ENCODE measurements at regions not wholly inside any gene's neighbourhood (a gene's known extent, or its start where the extent isn't known, plus 50 kb on each side); places are given as distances from the start of the nearest gene placed in this dataset.

GRCh38 chr16:51544851-51545467 lies 393.9 kb upstream of the SALL1 start:
- DNase-seq: no peak
- Histone ChIP-seq H3K9me3 (no peaks in the 10 kb centered on the region), H3K36me3 (no peaks in the 10 kb centered on the region), H3K27ac (no peak overlapping the region), H3K4me1 (no peaks in the 10 kb centered on the region), H3K27me3 (no peaks in the 10 kb centered on the region), H3K4me3 (no peak overlapping the region)
- ATAC-seq: no peak
- intact Hi-C loops (cut with DNase I): no loop called here
- TF ChIP-seq CTCF (IDR thresholded peaks at IDR 0.05): no peak

- no peak for TF ChIP-seq CTCF (IDR thresholded peaks at IDR 0.05)
- Histone ChIP-seq H3K27ac (no peak overlapping the region), H3K9me3 (no peaks in the 10 kb centered on the region), H3K36me3 (no peaks in the 10 kb centered on the region), H3K4me1 (no peaks in the 10 kb centered on the region), H3K27me3 (no peaks in the 10 kb centered on the region), H3K4me3 (no peak overlapping the region)
- ATAC-seq (no peak), DNase-seq (no peak)
- intact Hi-C loops (cut with DNase I): no loop called here
Observed at GRCh38 chr16:51543971-51544370, 392.9 kb upstream of the SALL1 start.

DNA sequence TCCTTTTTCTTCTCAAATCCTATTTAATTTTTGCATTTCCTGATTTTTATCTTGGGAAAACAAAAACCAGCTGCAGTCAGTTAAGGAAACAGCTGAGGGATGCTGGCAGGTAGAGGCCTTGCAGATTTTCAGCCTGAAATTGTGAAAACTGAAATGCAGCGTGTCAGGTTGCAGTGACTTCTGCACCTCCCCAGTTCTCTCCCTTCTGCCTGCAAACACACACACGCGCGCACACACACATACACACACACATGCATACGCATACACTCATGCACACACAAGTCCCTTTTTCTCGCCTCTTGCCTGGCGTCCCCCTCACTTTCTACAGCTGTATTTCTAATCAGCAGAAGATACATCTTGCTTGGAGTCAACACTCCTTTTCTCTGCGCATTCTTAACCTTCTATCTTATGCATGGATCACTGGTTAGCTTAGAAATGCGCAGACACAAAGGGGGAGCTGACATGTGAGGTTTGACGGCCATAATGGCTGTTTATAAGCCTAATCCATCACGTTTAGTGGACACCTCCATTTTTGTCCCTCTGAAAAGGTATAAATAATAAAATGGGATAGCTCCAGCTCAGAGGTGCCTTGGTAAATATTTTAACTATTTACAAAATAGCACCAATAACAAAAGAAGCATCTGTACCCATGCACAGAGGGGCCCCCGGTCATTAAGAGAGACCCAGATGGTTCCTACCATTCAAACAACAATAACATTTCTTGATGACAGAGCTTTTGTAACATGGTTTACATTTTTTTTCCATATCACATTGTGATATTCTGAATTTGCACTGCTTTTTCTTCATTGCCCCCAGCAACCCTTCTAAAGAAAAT lies 392.1 kb upstream of the SALL1 start:
- H3K27ac ChIP-seq: no peak overlapping the region

DNA sequence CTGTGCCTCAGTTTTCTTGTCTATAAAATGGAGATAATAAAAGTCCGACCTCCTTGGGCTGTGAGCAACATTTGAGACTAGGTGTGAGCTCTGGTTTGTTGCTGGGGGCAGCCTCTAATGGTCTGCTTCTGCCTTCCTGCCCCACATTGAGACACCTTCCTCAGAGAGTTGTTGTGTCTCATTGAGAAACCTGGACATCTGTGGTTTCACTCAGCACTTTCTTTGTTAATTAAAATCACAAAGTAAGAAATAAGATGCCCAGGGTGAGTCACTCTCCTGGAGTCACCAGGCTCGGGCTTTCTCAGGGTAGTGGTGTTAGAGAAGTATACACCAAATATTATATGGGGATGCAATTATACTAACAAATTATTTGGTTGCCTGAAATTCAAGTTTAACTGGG lies 389.2 kb upstream of the SALL1 start:
- TF ChIP-seq CTCF (IDR thresholded peaks at IDR 0.05): no peak
- Histone ChIP-seq H3K36me3 (no peaks in the 10 kb centered on the region), H3K4me3 (no peak overlapping the region), H3K27ac (no peak overlapping the region), H3K9me3 (no peaks in the 10 kb centered on the region), H3K27me3 (no peaks in the 10 kb centered on the region), H3K4me1 (no peaks in the 10 kb centered on the region)
- intact Hi-C loops (cut with DNase I): no loop called here
- no peak for ATAC-seq
- DNase-seq: no peak

More for the DNA sequence above, 392.1 kb upstream of the SALL1 start:
- Histone ChIP-seq H3K36me3 (no peaks in the 10 kb centered on the region), H3K9me3 (no peaks in the 10 kb centered on the region), H3K4me1 (no peaks in the 10 kb centered on the region), H3K4me3 (no peak overlapping the region), H3K27me3 (no peaks in the 10 kb centered on the region)
- ATAC-seq (no peak), DNase-seq (no peak)
- no peak for TF ChIP-seq CTCF (IDR thresholded peaks at IDR 0.05)
- intact Hi-C loops (cut with DNase I): no loop called here

DNA sequence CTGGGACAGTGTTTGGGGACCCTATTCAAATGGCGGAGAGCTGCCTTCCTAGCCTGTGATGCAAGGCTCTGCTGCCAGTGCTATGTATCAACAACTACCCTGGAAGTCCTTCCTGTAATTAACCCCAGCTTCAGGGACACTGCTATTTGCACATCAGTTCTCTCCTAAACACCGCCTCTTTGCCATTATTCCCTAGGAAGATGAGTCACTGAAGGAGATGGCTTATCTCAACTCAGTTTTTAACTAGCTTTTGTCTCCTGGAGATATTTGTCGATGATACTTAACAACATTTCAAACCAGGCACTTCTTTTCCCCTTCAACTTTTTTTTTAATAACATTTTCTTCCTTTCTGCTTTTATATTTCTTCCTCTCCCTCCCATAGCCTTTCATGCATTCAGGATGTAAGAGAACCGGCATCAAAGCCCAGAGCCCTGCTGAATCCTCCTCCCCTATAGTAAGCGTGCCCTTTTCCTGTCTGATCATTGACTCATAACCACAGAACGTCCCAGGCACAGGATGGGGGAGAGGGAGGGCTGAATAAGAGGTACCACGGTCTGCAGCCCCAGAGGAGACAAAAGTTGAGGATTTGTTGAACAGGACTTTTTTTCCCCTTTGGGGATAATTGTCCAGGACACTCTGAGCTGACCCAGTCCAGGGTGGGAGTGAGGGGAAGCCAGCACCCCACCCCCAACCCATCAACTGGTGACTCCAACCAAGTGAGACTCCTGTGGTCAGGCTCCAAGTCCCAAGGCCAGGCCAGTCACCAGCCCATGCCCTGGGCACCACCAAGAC lies 387.8 kb upstream of the SALL1 start:
- H3K9me3 ChIP-seq: no peaks in the 10 kb centered on the region
- H3K4me1 ChIP-seq: no peaks in the 10 kb centered on the region
- no peaks in the 10 kb centered on the region for H3K36me3 ChIP-seq
- no peak overlapping the region for H3K4me3 ChIP-seq
- no peak for ATAC-seq
- no peak overlapping the region for H3K27ac ChIP-seq
- TF ChIP-seq CTCF (IDR thresholded peaks at IDR 0.05): no peak
- intact Hi-C loops (cut with DNase I): no loop called here
- DNase-seq: no peak
- H3K27me3 ChIP-seq: no peaks in the 10 kb centered on the region
